DOHH2 (cell line): ENCODE measurements at regions not wholly inside any gene's neighbourhood (a gene's known extent, or its start where the extent isn't known, plus 50 kb on each side); places are given as distances from the start of the nearest gene placed in this dataset.
"Not testable (repeated sequence)": the region's sequence is repeated elsewhere in the genome, so short reads cannot be mapped to it uniquely, and the experiment has no call there.

Experiments used
- H3F3A ChIP-seq: fragments of 200-600 bp; sonication (generic), shearing (Covaris generic); 2 replicates; pipeline ENCODE4 v1.6.0; 2016; ENCODE audit warnings: antibody characterized with exemption, mild to moderate bottlenecking; ENCODE audit not compliant: control insufficient read depth, insufficient read depth
- H3K27ac ChIP-seq: fragments of 200-600 bp; sonication (generic); 2 replicates; pipeline ENCODE4 v1.5.1; 2014; ENCODE audit warnings: low read depth, mild to moderate bottlenecking, low read length, moderate library complexity
- H3K27me3 ChIP-seq: fragments of 200-600 bp; sonication (generic); 2 replicates; pipeline ENCODE4 v1.6.1; 2014; ENCODE audit warnings: mild to moderate bottlenecking, low read length, mixed read lengths; ENCODE audit not compliant: control insufficient read depth
- H3K36me3 ChIP-seq: fragments of 200-600 bp; sonication (generic); 2 replicates; pipeline ENCODE4 v1.6.1; 2014; ENCODE audit warnings: mild to moderate bottlenecking, low read length, moderate library complexity, mixed read lengths; ENCODE audit not compliant: control insufficient read depth
- H3K4me1 ChIP-seq: fragments of 200-600 bp; sonication (generic); 2 replicates; pipeline ENCODE4 v1.6.1; 2014; ENCODE audit warnings: mild to moderate bottlenecking, low read length, mixed read lengths; ENCODE audit not compliant: control insufficient read depth
- H3K4me2 ChIP-seq: fragments of 200-600 bp; sonication (generic); 2 replicates; pipeline ENCODE4 v1.6.0; 2014; ENCODE audit warnings: mild to moderate bottlenecking, low read length, moderate library complexity
- H3K4me3 ChIP-seq: fragments of 200-600 bp; sonication (generic); 2 replicates; pipeline ENCODE4 v1.5.1; 2014; ENCODE audit warnings: mild to moderate bottlenecking, low read length, mixed read lengths
- H3K79me2 ChIP-seq: fragments of 200-600 bp; sonication (generic); 2 replicates; pipeline ENCODE4 v1.6.1; 2014; ENCODE audit warnings: mild to moderate bottlenecking, low read length, mixed read lengths; ENCODE audit not compliant: control insufficient read depth
- H3K9me2 ChIP-seq: fragments of 200-600 bp; sonication (generic); replicated peaks from 2 replicates; pipeline ENCODE4 v1.6.1; 2014; ENCODE audit warnings: mild to moderate bottlenecking, low read length, mixed read lengths; ENCODE audit not compliant: control insufficient read depth
- H3K9me3 ChIP-seq: fragments of 200-600 bp; sonication (generic); 2 replicates; pipeline ENCODE4 v1.6.1; 2014; ENCODE audit warnings: antibody characterized with exemption, low read length, mixed read lengths; ENCODE audit not compliant: control insufficient read depth, insufficient read depth
- H4K20me1 ChIP-seq: fragments of 200-600 bp; sonication (generic); 2 replicates; pipeline ENCODE4 v1.6.0; 2014; ENCODE audit warnings: low read depth, mild to moderate bottlenecking, antibody characterized with exemption, low read length, moderate library complexity; ENCODE audit not compliant: control insufficient read depth, insufficient read depth
- CTCF ChIP-seq: fragments of 200-600 bp; sonication (generic); IDR thresholded peaks from one replicate; pipeline ENCODE4 v1.5.1; 2014; ENCODE audit warnings: antibody characterized with exemption, mild to moderate bottlenecking, low read depth, low read length; ENCODE audit not compliant: poor library complexity, severe bottlenecking
- EZH2phosphoT487 ChIP-seq: fragments of 200-600 bp; sonication (generic); IDR thresholded peaks from 2 replicates; pipeline ENCODE4 v1.6.1; 2017; ENCODE audit warnings: borderline replicate concordance, mild to moderate bottlenecking, antibody characterized with exemption, low read length, moderate library complexity, mixed read lengths

- no peak overlapping the region for H3K4me3 ChIP-seq
- no peak overlapping the region for H3K4me2 ChIP-seq
- H3K4me1 ChIP-seq: no peaks in the 10 kb centered on the region
- H3K79me2 ChIP-seq: no peaks in the 10 kb centered on the region
- H3K9me3 ChIP-seq: no peaks in the 10 kb centered on the region
- no peaks in the 10 kb centered on the region for H3K9me2 ChIP-seq
- TF ChIP-seq CTCF: no peak
- no peak for TF ChIP-seq EZH2phosphoT487
- no peaks in the 10 kb centered on the region for H3K27me3 ChIP-seq
- H4K20me1 ChIP-seq: no peaks in the 10 kb centered on the region
- H3F3A ChIP-seq: no peaks in the 10 kb centered on the region
- no peak overlapping the region for H3K27ac ChIP-seq
- no peaks in the 10 kb centered on the region for H3K36me3 ChIP-seq
Observed at GRCh38 chr5:86482008-86482407, 135.7 kb upstream of the COX7C start.

- Histone ChIP-seq H3K4me2 (no peak overlapping the region), H3K36me3 (no peaks in the 10 kb centered on the region), H3K79me2 (no peaks in the 10 kb centered on the region), H3K27me3 (no peaks in the 10 kb centered on the region; the same call in 1 of the 2 replicates), H3K4me3 (no peak overlapping the region), H3K4me1 (no peaks in the 10 kb centered on the region), H3K9me2 (no peaks in the 10 kb centered on the region), H3K27ac (no peak overlapping the region), H4K20me1 (no peaks in the 10 kb centered on the region), H3F3A (no peaks in the 10 kb centered on the region), H3K9me3 (no peaks in the 10 kb centered on the region)
- no peak for TF ChIP-seq CTCF
- TF ChIP-seq EZH2phosphoT487: no peak
Observed at GRCh38 chr5:86493777-86494176, 124.0 kb upstream of the COX7C start.

GRCh38 chr5:86500947-86501346 is 116.8 kb upstream of the COX7C start:
- no peaks in the 10 kb centered on the region for H4K20me1 ChIP-seq
- no peak for TF ChIP-seq EZH2phosphoT487
- TF ChIP-seq CTCF: no peak
- H3K4me3 ChIP-seq: no peak overlapping the region
- H3K4me2 ChIP-seq: no peak overlapping the region
- H3K4me1 ChIP-seq: no peaks in the 10 kb centered on the region
- no peaks in the 10 kb centered on the region for H3K9me3 ChIP-seq
- no peaks in the 10 kb centered on the region for H3K9me2 ChIP-seq
- H3K27ac ChIP-seq: no peak overlapping the region
- H3K79me2 ChIP-seq: no peaks in the 10 kb centered on the region
- H3K36me3 ChIP-seq: no peaks in the 10 kb centered on the region
- no peaks in the 10 kb centered on the region for H3F3A ChIP-seq
- H3K27me3 ChIP-seq: no peaks in the 10 kb centered on the region

GRCh38 chr5:86507574-86507973 is 110.2 kb upstream of the COX7C start:
- Histone ChIP-seq H3K27me3 (no peaks in the 10 kb centered on the region), H3K27ac (no peak overlapping the region), H3K36me3 (no peaks in the 10 kb centered on the region), H3K9me2 (no peaks in the 10 kb centered on the region), H3K4me2 (no peak overlapping the region), H3K79me2 (no peaks in the 10 kb centered on the region), H4K20me1 (no peaks in the 10 kb centered on the region), H3F3A (no peaks in the 10 kb centered on the region), H3K4me3 (no peak overlapping the region), H3K4me1 (no peaks in the 10 kb centered on the region), H3K9me3 (no peaks in the 10 kb centered on the region)
- TF ChIP-seq CTCF (no peak), EZH2phosphoT487 (no peak)

- not testable (repeated sequence) for H3K27ac ChIP-seq, H4K20me1 ChIP-seq, H3K36me3 ChIP-seq, H3F3A ChIP-seq, H3K4me1 ChIP-seq, H3K79me2 ChIP-seq, H3K9me2 ChIP-seq, H3K4me2 ChIP-seq, H3K4me3 ChIP-seq, H3K27me3 ChIP-seq, H3K9me3 ChIP-seq
Observed at GRCh38 chr5:86510330-86510915, 107.3 kb upstream of the COX7C start.
